ENCODE measurements at regions not wholly inside any gene's neighbourhood (a gene's known extent, or its start where the extent isn't known, plus 50 kb on each side); places are given as distances from the start of the nearest gene placed in this dataset.

DNA sequence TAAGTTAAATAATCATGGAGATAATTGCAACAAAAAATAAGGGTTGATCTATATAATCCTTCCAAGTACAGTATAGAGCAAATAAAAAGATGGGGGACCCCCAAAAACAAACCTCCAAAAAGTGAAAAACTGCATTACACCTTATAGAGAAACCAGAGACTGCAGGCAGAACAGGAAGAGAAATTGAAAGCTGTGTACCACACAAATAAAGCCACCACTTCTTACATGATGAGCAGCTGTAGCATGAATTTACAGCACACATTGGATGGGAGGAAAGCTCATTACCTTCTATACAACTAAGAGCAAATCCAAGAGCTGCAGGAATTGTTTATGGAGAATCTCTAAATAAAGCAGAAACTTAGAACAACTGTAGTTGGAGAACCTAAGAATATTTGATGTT, 152.4 kb upstream of the PDE5A start:
- Histone ChIP-seq H3K27ac (no peak overlapping the region), H3K36me3 (no peaks in the 10 kb centered on the region), H3K4me3 (no peak overlapping the region), H3K9me3 (no peaks in the 10 kb centered on the region), H3K27me3 (no peaks in the 10 kb centered on the region), H3K4me1 (no peaks in the 10 kb centered on the region)
- DNase-seq = no peak
- intact Hi-C loops (cut with DNase I) = loop anchor here in 6 of 10 donors (5.0 to 10.0 kb wide), 6 partner anchors 56 to 271 kb away; partner anchors contain the start of gene PDE5A (in 2 of the 6)
- no peak for ATAC-seq
- TF ChIP-seq, protein P1, sequence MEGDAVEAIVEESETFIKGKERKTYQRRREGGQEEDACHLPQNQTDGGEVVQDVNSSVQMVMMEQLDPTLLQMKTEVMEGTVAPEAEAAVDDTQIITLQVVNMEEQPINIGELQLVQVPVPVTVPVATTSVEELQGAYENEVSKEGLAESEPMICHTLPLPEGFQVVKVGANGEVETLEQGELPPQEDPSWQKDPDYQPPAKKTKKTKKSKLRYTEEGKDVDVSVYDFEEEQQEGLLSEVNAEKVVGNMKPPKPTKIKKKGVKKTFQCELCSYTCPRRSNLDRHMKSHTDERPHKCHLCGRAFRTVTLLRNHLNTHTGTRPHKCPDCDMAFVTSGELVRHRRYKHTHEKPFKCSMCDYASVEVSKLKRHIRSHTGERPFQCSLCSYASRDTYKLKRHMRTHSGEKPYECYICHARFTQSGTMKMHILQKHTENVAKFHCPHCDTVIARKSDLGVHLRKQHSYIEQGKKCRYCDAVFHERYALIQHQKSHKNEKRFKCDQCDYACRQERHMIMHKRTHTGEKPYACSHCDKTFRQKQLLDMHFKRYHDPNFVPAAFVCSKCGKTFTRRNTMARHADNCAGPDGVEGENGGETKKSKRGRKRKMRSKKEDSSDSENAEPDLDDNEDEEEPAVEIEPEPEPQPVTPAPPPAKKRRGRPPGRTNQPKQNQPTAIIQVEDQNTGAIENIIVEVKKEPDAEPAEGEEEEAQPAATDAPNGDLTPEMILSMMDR (IDR thresholded peaks at IDR 0.05) = no peak
- TF ChIP-seq POLR2A (IDR thresholded peaks at IDR 0.05) = no peak

DNA sequence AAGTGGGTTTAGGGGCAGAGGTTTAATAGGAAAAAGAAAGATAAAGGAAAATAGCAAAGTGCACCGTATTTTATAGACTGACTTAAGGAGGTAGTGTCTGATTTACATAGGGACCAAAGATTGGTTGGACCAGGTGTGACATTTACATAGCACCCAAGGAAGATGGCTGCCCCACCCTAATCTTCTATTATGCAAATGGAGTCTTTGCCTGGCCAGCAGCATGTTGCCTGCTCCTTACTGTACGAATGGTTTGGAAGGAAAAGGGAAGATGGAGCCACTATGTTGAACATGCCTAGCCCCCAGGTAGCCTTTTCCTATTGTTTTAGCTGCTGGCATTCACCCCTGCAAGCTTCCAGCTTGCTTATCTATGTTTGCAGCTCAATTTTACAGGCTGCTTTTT, 146.2 kb upstream of the PDE5A start:
- TF ChIP-seq, protein P1 (IDR thresholded peaks at IDR 0.05) = no peak
- no peak for TF ChIP-seq POLR2A (IDR thresholded peaks at IDR 0.05)
- no peaks in the 10 kb centered on the region for H3K9me3 ChIP-seq

DNA sequence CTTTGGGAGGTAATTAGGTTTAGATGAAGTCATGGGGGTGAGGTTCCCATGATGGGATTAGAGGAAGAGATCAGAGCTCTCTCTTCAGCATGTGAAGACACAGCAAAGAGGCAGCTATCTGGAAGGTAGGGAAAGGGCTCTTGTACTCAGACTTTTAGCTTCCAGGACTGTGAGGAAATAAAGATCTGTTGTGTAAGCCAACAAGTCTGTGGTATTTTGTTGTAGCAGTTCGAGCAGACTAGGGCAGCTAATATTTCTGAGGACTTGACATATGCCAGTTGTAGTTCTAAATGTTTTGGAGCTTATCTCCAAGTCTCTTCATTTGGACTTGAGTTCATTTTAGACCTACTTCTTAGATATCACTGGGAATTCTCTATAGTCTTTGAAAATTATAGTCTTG, 137.3 kb upstream of the PDE5A start:
- TF ChIP-seq POLR2A (IDR thresholded peaks at IDR 0.05) = no peak
- TF ChIP-seq, protein P1 (IDR thresholded peaks at IDR 0.05) = no peak

More for the DNA sequence above, 146.2 kb upstream of the PDE5A start:
- ATAC-seq (no peak), DNase-seq (no peak)
- no peak overlapping the region for H3K27ac ChIP-seq
- no peaks in the 10 kb centered on the region for H3K36me3 ChIP-seq
- H3K4me1 ChIP-seq = no peaks in the 10 kb centered on the region
- WGBS, 4 donors = 57 to 77% (median 62%) methylated on average over 2 of the region's 2 CpGs
- intact Hi-C loops (cut with DNase I) = loop anchor here in 1 of 10 donors (10.0 kb wide), 2 partner anchors 80 to 270 kb away; no protein-coding TSS in a partner anchor
- no peaks in the 10 kb centered on the region for H3K27me3 ChIP-seq
- H3K4me3 ChIP-seq = no peak overlapping the region

DNA sequence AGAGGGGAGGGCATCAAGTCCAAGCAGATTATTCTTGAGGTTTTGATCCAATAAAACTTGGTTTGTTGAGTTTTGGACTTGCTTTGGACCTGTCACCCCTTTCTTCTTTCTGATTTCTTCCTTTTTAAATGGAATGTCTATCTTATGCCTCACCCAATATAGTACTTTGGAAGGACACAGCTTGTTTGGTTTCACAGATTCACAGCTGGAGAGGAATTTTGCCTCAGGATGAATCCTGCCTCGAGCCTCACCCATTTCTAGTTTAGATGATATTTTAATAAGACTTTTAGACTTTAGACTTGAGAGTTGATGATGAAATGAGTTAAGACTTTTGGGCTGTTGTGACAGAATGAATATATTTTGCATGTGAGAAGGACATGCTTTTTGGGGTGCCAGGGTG, 136.9 kb upstream of the PDE5A start:
- no peak overlapping the region for H3K27ac ChIP-seq
- 68 to 79% (median 74%) methylated on average over 1 of the region's 1 CpG for WGBS, 4 donors
- H3K4me1 ChIP-seq = no peaks in the 10 kb centered on the region
- TF ChIP-seq, protein P1 (IDR thresholded peaks at IDR 0.05) = no peak
- TF ChIP-seq POLR2A (IDR thresholded peaks at IDR 0.05) = no peak
- intact Hi-C loops (cut with DNase I) = no loop called here
- peaks cover 0 to 5% (median 0%) of the 10 kb centered on the region in 12 donors for H3K9me3 ChIP-seq
- H3K4me3 ChIP-seq = no peak overlapping the region
- H3K36me3 ChIP-seq = no peaks in the 10 kb centered on the region
- H3K27me3 ChIP-seq = no peaks in the 10 kb centered on the region
- DNase-seq = no peak
- no peak for ATAC-seq

More for the DNA sequence above, 137.3 kb upstream of the PDE5A start:
- H3K27me3 ChIP-seq = no peaks in the 10 kb centered on the region
- no peak overlapping the region for H3K4me3 ChIP-seq
- ATAC-seq (no peak), DNase-seq (no peak)
- H3K4me1 ChIP-seq = no peaks in the 10 kb centered on the region
- 57 to 71% (median 64%) methylated on average over 1 of the region's 1 CpG for WGBS, 4 donors
- peaks cover 0 to 5% (median 0%) of the 10 kb centered on the region in 12 donors for H3K9me3 ChIP-seq
- intact Hi-C loops (cut with DNase I) = no loop called here
- no peak overlapping the region for H3K27ac ChIP-seq
- H3K36me3 ChIP-seq = no peaks in the 10 kb centered on the region
